HG03521 (cell line): ENCODE measurements at regions not wholly inside any gene's neighbourhood (a gene's known extent, or its start where the extent isn't known, plus 50 kb on each side); places are given as distances from the start of the nearest gene placed in this dataset.
A peak's percentile ranks its signal among the peaks of the same experiment; 100 is the strongest.

Experiments
- ATAC-seq: cut with Tn5 transposase; IDR thresholded peaks from one replicate; pipeline ENCODE4 v1.9.1; 2021; ENCODE audit warnings: mild to moderate bottlenecking, moderate library complexity; ENCODE audit not compliant: unreplicated experiment

- ATAC-seq: peak; percentile 73
These were observed 140.0 kb downstream of the IRS2 start for GRCh38 chr13:109646423-109646822.

- no peak for ATAC-seq
These were observed 140.6 kb downstream of the IRS2 start for GRCh38 chr13:109645831-109646230.

GRCh38 chr13:109644956-109645355, 141.4 kb downstream of the IRS2 start:
- no peak for ATAC-seq

GRCh38 chr13:109644069-109644750, 142.2 kb downstream of the IRS2 start:
- no peak for ATAC-seq

- ATAC-seq: no peak
These were observed 144.0 kb downstream of the IRS2 start for GRCh38 chr13:109642358-109642757.

GRCh38 chr13:109636736-109637135, 149.6 kb downstream of the IRS2 start:
- ATAC-seq: no peak

GRCh38 chr13:109631069-109631468, 155.3 kb downstream of the IRS2 start:
- ATAC-seq: no peak

GRCh38 chr13:109630271-109630670, 156.1 kb downstream of the IRS2 start:
- no peak for ATAC-seq

GRCh38 chr13:109629737-109630136, 156.6 kb downstream of the IRS2 start:
- ATAC-seq: no peak

GRCh38 chr13:109628251-109628699, 158.1 kb downstream of the IRS2 start:
- no peak for ATAC-seq

- ATAC-seq: no peak
These were observed 158.7 kb downstream of the IRS2 start for GRCh38 chr13:109627649-109628048.

- no peak for ATAC-seq
These were observed 159.8 kb downstream of the IRS2 start for GRCh38 chr13:109626386-109627171.

- ATAC-seq: no peak
These were observed 161.2 kb downstream of the IRS2 start for GRCh38 chr13:109625156-109625555.

- no peak for ATAC-seq
These were observed 164.4 kb downstream of the IRS2 start for GRCh38 chr13:109622006-109622405.

GRCh38 chr13:109615721-109616420, 170.5 kb downstream of the IRS2 start:
- ATAC-seq: no peak

- ATAC-seq: no peak
These were observed 174.3 kb downstream of the IRS2 start for GRCh38 chr13:109611912-109612691.

- no peak for ATAC-seq
These were observed 175.9 kb downstream of the IRS2 start for GRCh38 chr13:109610517-109610916.

- ATAC-seq: no peak
These were observed 177.9 kb downstream of the IRS2 start for GRCh38 chr13:109608503-109608902.

GRCh38 chr13:109608059-109608458, 178.3 kb downstream of the IRS2 start:
- no peak for ATAC-seq

- no peak for ATAC-seq
These were observed 179.9 kb downstream of the IRS2 start for GRCh38 chr13:109606520-109606919.

GRCh38 chr13:109605846-109606245, 180.5 kb downstream of the IRS2 start:
- no peak for ATAC-seq
